HEK293T (cell line): ENCODE measurements at regions not wholly inside any gene's neighbourhood (a gene's known extent, or its start where the extent isn't known, plus 50 kb on each side); places are given as distances from the start of the nearest gene placed in this dataset.

Experiments used
- CTCF ChIA-PET: fragments of 350-600 bp; formaldehyde crosslinking; extraction: SDS; loops from one replicate; lab custom pipeline; 2021; ENCODE audit warnings: antibody characterized with exemption, inconsistent platforms; lab: Yijun Ruan, JAX
- POLR2A ChIA-PET: fragments of 350-600 bp; formaldehyde crosslinking; extraction: SDS; loops from one replicate; lab custom pipeline; 2020; ENCODE audit warnings: antibody characterized with exemption, inconsistent platforms; lab: Yijun Ruan, JAX
- DNase-seq: peaks from one replicate; pipeline ENCODE4 v3.0.0; 2012; ENCODE audit warnings: mixed read lengths; ENCODE audit errors: extremely low spot score
- ARNT ChIP-seq: fragments of 450-650 bp; IDR thresholded peaks from 2 replicates; pipeline ENCODE4 v1.6.1; 2017; ENCODE audit warnings: mild to moderate bottlenecking
- BHLHE40 ChIP-seq: fragments of 450-650 bp; IDR thresholded peaks from 2 replicates; pipeline ENCODE4 v1.6.1; 2016; ENCODE audit warnings: mild to moderate bottlenecking, moderate library complexity, borderline replicate concordance
- CTBP1 ChIP-seq: fragments of 450-650 bp; IDR thresholded peaks from 2 replicates; pipeline ENCODE4 v1.6.1; 2016; ENCODE audit warnings: borderline replicate concordance
- ELF4 ChIP-seq: fragments of 450-650 bp; IDR thresholded peaks from 2 replicates; pipeline ENCODE4 v1.6.1; 2017; ENCODE audit warnings: antibody characterized with exemption
- FOXA1 ChIP-seq: fragments of 450-650 bp; IDR thresholded peaks from 2 replicates; pipeline ENCODE4 v1.6.1; 2016; ENCODE audit warnings: mild to moderate bottlenecking
- FOXK2 ChIP-seq: fragments of 450-650 bp; IDR thresholded peaks from 2 replicates; pipeline ENCODE4 v1.6.1; 2016; ENCODE audit warnings: mild to moderate bottlenecking
- FOXM1 ChIP-seq: fragments of 450-650 bp; IDR thresholded peaks from 2 replicates; pipeline ENCODE4 v1.6.1; 2017; ENCODE audit warnings: mild to moderate bottlenecking, borderline replicate concordance
- HDGF ChIP-seq: fragments of 450-650 bp; IDR thresholded peaks from 2 replicates; pipeline ENCODE4 v1.6.1; 2017; ENCODE audit warnings: antibody characterized with exemption, borderline replicate concordance
- L3MBTL2 ChIP-seq: fragments of 450-650 bp; conservative IDR thresholded peaks from 2 replicates; pipeline ENCODE4 v1.6.1; 2016; ENCODE audit warnings: mild to moderate bottlenecking
- LEF1 ChIP-seq: fragments of 450-650 bp; IDR thresholded peaks from 2 replicates; pipeline ENCODE4 v1.6.1; 2017; ENCODE audit warnings: mild to moderate bottlenecking, borderline replicate concordance
- NFRKB ChIP-seq: fragments of 450-650 bp; IDR thresholded peaks from 2 replicates; pipeline ENCODE4 v1.6.1; 2016; ENCODE audit warnings: mild to moderate bottlenecking, moderate library complexity
- PKNOX1 ChIP-seq: fragments of 450-650 bp; IDR thresholded peaks from 2 replicates; pipeline ENCODE4 v1.6.1; 2016
- SP1 ChIP-seq: fragments of 450-650 bp; IDR thresholded peaks from 2 replicates; pipeline ENCODE4 v1.6.1; 2017
- SUZ12 ChIP-seq: fragments of 450-650 bp; IDR thresholded peaks from 2 replicates; pipeline ENCODE4 v1.6.1; 2016; ENCODE audit warnings: mild to moderate bottlenecking
- TARDBP ChIP-seq: fragments of 450-650 bp; IDR thresholded peaks from 2 replicates; pipeline ENCODE4 v1.6.1; 2016
- ZNF384 ChIP-seq: fragments of 450-650 bp; IDR thresholded peaks from 2 replicates; pipeline ENCODE4 v1.6.1; 2016

DNA sequence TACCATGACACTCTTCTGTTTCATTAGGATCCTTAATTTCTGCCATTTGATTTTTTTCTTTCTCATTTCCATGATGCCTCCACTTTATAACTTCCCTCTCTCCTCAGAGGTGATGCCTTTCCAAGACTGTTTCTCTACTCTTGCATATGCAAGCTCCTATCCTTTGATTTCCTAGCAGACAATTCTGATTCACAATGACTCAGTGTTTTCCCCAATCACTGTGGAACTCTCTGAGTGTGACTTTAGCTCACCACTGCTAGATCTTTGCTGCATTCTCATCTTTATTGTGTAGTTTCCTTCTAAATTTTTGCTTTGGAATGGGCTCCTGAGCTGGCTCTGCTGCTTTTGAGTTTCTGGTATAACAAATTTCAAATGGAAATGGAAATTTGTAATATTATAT is 184.9 kb downstream of the TINAG start:
- no peak for DNase-seq
- CTCF ChIA-PET, result no interaction called here
- no peak for TF ChIP-seq ELF4
- POLR2A ChIA-PET, result no interaction called here

GRCh38 chr6:54503144-54503543 is 194.9 kb downstream of the TINAG start:
- ChIA-PET CTCF (no interaction called here), POLR2A (no interaction called here)
- no peak for DNase-seq
- TF ChIP-seq HDGF (no peak), LEF1 (no peak), CTBP1 (no peak), PKNOX1 (no peak), ARNT (no peak), NFRKB (no peak), SP1 (no peak), TARDBP (no peak), FOXM1 (no peak), BHLHE40 (no peak), L3MBTL2 (no peak)

- ChIA-PET CTCF (no interaction called here), POLR2A (no interaction called here)
- no peak for DNase-seq
- no peak for TF ChIP-seq BHLHE40
- TF ChIP-seq CTBP1, result no peak
- TF ChIP-seq FOXM1, result no peak
- no peak for TF ChIP-seq SUZ12
- no peak for TF ChIP-seq LEF1
- no peak for TF ChIP-seq PKNOX1
- TF ChIP-seq ARNT, result no peak
- no peak for TF ChIP-seq FOXK2
- TF ChIP-seq ELF4, result no peak
- TF ChIP-seq FOXA1, result no peak
- TF ChIP-seq ZNF384, result no peak
- no peak for TF ChIP-seq TARDBP
- TF ChIP-seq L3MBTL2, result no peak
- no peak for TF ChIP-seq HDGF
- TF ChIP-seq NFRKB, result no peak
- TF ChIP-seq SP1, result no peak
Observed at GRCh38 chr6:54515013-54515412, 206.8 kb downstream of the TINAG start.

DNA sequence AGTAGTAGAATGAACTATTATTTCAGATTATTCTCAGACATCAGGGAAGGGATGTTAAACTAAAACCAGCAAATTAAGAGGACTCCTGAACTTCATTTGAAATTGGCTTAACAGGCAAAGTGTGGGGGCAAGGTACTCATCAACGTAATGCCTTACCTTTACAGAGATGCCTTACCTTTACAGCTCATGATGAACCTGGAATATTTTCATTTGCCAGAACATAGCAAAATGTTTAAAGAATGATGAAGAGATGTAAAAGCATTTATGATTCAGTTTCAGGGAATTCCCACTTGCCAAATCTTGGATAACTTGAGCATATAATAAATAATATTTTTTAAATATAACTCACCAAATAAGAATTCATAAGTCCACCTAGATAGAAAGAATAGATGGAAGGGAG is 207.5 kb downstream of the TINAG start:
- ChIA-PET CTCF (no interaction called here), POLR2A (no interaction called here)
- DNase-seq, result no peak
- TF ChIP-seq ELF4, result no peak
- TF ChIP-seq ARNT, result no peak
- TF ChIP-seq CTBP1, result no peak
- no peak for TF ChIP-seq TARDBP
- no peak for TF ChIP-seq BHLHE40
- no peak for TF ChIP-seq SUZ12
- TF ChIP-seq ZNF384, result no peak
- TF ChIP-seq FOXK2, result no peak
- no peak for TF ChIP-seq NFRKB
- no peak for TF ChIP-seq HDGF
- TF ChIP-seq SP1, result no peak
- TF ChIP-seq L3MBTL2, result no peak

- TF ChIP-seq TARDBP (no peak), PKNOX1 (no peak), L3MBTL2 (no peak), CTBP1 (no peak), NFRKB (no peak), ELF4 (no peak), SP1 (no peak), ZNF384 (no peak), LEF1 (no peak), ARNT (no peak), FOXK2 (no peak), SUZ12 (no peak), FOXA1 (no peak), BHLHE40 (no peak), FOXM1 (no peak), HDGF (no peak)
- ChIA-PET CTCF (no interaction called here), POLR2A (no interaction called here)
Observed at GRCh38 chr6:54516321-54516720, 208.1 kb downstream of the TINAG start.

DNA sequence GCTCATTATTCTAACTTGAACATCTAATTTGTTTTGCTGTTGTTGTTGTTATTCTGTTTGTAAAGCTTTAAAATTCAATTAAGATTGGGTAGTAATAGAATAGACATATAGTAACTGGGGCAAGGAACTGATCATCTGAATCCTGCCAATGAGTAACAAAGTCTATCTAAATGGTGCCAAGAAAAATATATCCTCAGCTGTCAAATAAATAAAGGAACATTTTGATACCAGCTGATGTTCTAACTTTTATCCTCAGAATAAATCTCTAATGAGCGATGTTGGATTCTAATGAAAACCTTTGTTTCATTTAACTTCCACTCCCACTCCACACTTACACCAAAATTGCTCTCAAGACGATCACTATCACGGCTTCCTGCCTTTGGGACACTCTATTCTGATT is 210.9 kb downstream of the TINAG start:
- POLR2A ChIA-PET, result no interaction called here
- TF ChIP-seq ELF4 (no peak), LEF1 (no peak), SP1 (no peak), FOXM1 (no peak), SUZ12 (no peak), L3MBTL2 (no peak), CTBP1 (no peak), ZNF384 (no peak), FOXA1 (no peak), PKNOX1 (no peak), HDGF (no peak), FOXK2 (no peak), TARDBP (no peak), BHLHE40 (no peak), ARNT (no peak), NFRKB (no peak)
- DNase-seq, result no peak
- CTCF ChIA-PET, result no interaction called here

More at GRCh38 chr6:54516321-54516720, 208.1 kb downstream of the TINAG start:
- no peak for DNase-seq
